Lower leg skin (tissue), 3 donors: ENCODE measurements at regions not wholly inside any gene's neighbourhood (a gene's known extent, or its start where the extent isn't known, plus 50 kb on each side); places are given as distances from the start of the nearest gene placed in this dataset.

Experiments
- POLR2A ChIP-seq, 2 donors: fragments of 450-650 bp; IDR thresholded peaks; one replicate each; pipeline ENCODE4 v1.6.1; 2016 to 2017; ENCODE audit warnings: antibody characterized with exemption in 2 of 2, mild to moderate bottlenecking in 1 of 2, moderate library complexity in 1 of 2
- TF ChIP-seq, protein P1 (sequence below), 3 donors: fragments of 450-650 bp; IDR thresholded peaks; one replicate each; pipeline ENCODE4 v1.5.1; 2016; ENCODE audit warnings: antibody characterized with exemption in 3 of 3, mild to moderate bottlenecking in 3 of 3, moderate library complexity in 2 of 3

DNA sequence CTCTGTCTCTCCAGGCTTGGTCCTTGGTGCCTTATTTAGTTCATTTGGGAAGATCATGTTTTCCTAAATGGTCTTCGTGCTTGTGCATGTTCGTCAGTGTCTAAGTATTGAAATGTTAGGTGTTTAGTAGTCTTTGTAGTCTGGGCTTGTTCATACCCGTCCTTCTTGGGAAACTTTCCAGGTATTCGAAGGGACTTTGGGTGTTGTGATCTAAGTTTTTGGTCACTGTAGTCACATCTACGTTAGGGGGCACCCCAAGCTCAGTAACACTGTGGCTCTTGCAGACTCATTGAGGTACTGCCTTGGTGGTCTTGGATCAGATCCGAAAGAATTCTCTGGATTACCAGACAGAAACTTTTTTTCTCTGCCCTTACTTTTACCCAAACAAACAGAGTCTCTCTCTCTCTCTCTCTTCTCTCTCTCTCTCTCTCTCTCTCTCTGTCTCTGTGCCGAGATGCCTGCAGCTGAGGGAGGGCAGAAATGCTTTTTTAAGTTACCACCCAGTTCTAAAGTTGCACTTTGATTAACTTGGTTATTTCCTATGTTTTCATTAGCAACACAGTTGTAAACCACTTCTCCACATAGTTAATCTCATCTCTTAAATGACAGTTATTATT is 67.6 kb upstream of the SLC7A3 start:
- TF ChIP-seq, protein P1, sequence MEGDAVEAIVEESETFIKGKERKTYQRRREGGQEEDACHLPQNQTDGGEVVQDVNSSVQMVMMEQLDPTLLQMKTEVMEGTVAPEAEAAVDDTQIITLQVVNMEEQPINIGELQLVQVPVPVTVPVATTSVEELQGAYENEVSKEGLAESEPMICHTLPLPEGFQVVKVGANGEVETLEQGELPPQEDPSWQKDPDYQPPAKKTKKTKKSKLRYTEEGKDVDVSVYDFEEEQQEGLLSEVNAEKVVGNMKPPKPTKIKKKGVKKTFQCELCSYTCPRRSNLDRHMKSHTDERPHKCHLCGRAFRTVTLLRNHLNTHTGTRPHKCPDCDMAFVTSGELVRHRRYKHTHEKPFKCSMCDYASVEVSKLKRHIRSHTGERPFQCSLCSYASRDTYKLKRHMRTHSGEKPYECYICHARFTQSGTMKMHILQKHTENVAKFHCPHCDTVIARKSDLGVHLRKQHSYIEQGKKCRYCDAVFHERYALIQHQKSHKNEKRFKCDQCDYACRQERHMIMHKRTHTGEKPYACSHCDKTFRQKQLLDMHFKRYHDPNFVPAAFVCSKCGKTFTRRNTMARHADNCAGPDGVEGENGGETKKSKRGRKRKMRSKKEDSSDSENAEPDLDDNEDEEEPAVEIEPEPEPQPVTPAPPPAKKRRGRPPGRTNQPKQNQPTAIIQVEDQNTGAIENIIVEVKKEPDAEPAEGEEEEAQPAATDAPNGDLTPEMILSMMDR (IDR thresholded peaks at IDR 0.05), result no peak
- no peak for TF ChIP-seq POLR2A (IDR thresholded peaks at IDR 0.05)
